HepG2 (cell line): ENCODE measurements at regions not wholly inside any gene's neighbourhood (a gene's known extent, or its start where the extent isn't known, plus 50 kb on each side); places are given as distances from the start of the nearest gene placed in this dataset.

ENCODE experiments used
- ATAC-seq: fragments of 200-7000 bp; cut with Tn5 transposase; 3 replicates; pipeline ENCODE4 v1.9.1; 2020; ENCODE audit warnings: mild to moderate bottlenecking, moderate library complexity
- BruUV-seq: library from RNA; stranded (reverse); fragments of 400-500 nt; replicated peaks from 2 replicates; lab custom pipeline; 2021; lab: Mats Ljungman, UMichigan
- CTCF ChIA-PET: fragments of 300-600 bp; formaldehyde crosslinking; extraction: SDS; loops from one replicate; lab custom pipeline; 2021; ENCODE audit warnings: low total read pairs, inconsistent platforms, low intra/inter-chr PET ratio; lab: Yijun Ruan, JAX
- POLR2A ChIA-PET: fragments of 350-600 bp; sonication (Branson Sonifier 250); formaldehyde crosslinking; loops from one replicate; lab custom pipeline; 2020; ENCODE audit warnings: antibody characterized with exemption, inconsistent platforms; lab: Yijun Ruan, JAX
- DNase-seq: peaks from one replicate; pipeline ENCODE4 v3.0.0-alpha.2; 2015; ENCODE audit warnings: low spot score
- FAIRE-seq: peaks from 3 replicates; lab custom pipeline; 2011; peaks lifted over from hg19 to GRCh38; lab: Jason Lieb, UNC
- H2AFZ ChIP-seq: one replicate; pipeline ENCODE4 v1.6.1; 2011; ENCODE audit warnings: low read length, inconsistent platforms
- H3K27ac ChIP-seq: fragments of 300-600 bp; 3 replicates; pipeline ENCODE4 v1.8.0; 2011; ENCODE audit warnings: mixed run types, mild to moderate bottlenecking, mixed read lengths, low read length, inconsistent platforms; ENCODE audit not compliant: insufficient read depth; ENCODE audit errors: extremely low read length
- H3K27me3 ChIP-seq, 2 experiments: fragments of 200-600 bp in 1 of 2; 2 replicates in 1 of 2; 3 replicates in 1 of 2; pipeline versions ENCODE4 v1.6.0 to v1.8.0; 2011; ENCODE audit warnings: low read length in 2 of 2, mild to moderate bottlenecking in 2 of 2, moderate library complexity in 2 of 2, inconsistent platforms in 1 of 2; ENCODE audit not compliant: insufficient read depth in 2 of 2, control insufficient read depth in 1 of 2
- H3K36me3 ChIP-seq, 2 experiments: fragments of 200-600 bp in 1 of 2; replicated peaks in 1 of 2; 2 replicates in 1 of 2; 3 replicates in 1 of 2; pipeline versions ENCODE4 v1.5.1 to v1.8.0; 2011; ENCODE audit warnings: low read length in 2 of 2, inconsistent platforms in 1 of 2; ENCODE audit not compliant: insufficient read depth in 2 of 2, control insufficient read depth in 1 of 2
- H3K4me1 ChIP-seq: 2 replicates; pipeline ENCODE4 v1.5.1; 2012; ENCODE audit warnings: low read length, inconsistent platforms; ENCODE audit not compliant: insufficient read depth
- H3K4me2 ChIP-seq: 2 replicates; pipeline ENCODE4 v1.6.0; 2011; ENCODE audit warnings: low read depth, low read length, inconsistent platforms
- H3K4me3 ChIP-seq, 3 experiments: fragments of 200-600 bp in 1 of 3; sonication (generic), shearing (Covaris generic) in 1 of 3; replicated peaks in 1 of 3; 2 replicates each; pipeline ENCODE4 v1.5.1; 2011 to 2016; ENCODE audit warnings: low read length in 3 of 3, inconsistent platforms in 2 of 3, low read depth in 2 of 3, mild to moderate bottlenecking in 2 of 3, control low read depth in 1 of 3, mixed read lengths in 1 of 3; ENCODE audit not compliant: insufficient read depth in 1 of 3
- H3K79me2 ChIP-seq: one replicate; pipeline ENCODE4 v1.6.1; 2011; ENCODE audit warnings: low read length, inconsistent platforms; ENCODE audit not compliant: insufficient read depth
- H3K9ac ChIP-seq: 2 replicates; pipeline ENCODE4 v1.6.0; 2011; ENCODE audit warnings: mild to moderate bottlenecking, low read depth, low read length, inconsistent platforms; ENCODE audit not compliant: insufficient read depth
- H3K9me3 ChIP-seq: 2 replicates; pipeline ENCODE4 v1.5.1; 2012; ENCODE audit warnings: mild to moderate bottlenecking, low read length
- H4K20me1 ChIP-seq: 2 replicates; pipeline ENCODE4 v1.6.0; 2011; ENCODE audit warnings: inconsistent platforms, mild to moderate bottlenecking, low read length, moderate library complexity; ENCODE audit not compliant: insufficient read depth
- ARID4A ChIP-seq: sonication (generic); formaldehyde crosslinking; IDR thresholded peaks from 2 replicates; pipeline ENCODE4 v1.5.0; 2020; ENCODE audit warnings: mild to moderate bottlenecking, missing genetic modification reagents, borderline replicate concordance
- CC2D1A ChIP-seq: sonication (generic); formaldehyde crosslinking; IDR thresholded peaks from 2 replicates; pipeline ENCODE4 v1.8.1; 2023; ENCODE audit warnings: mild to moderate bottlenecking, missing genetic modification reagents
- CCDC6 ChIP-seq: sonication (generic); formaldehyde crosslinking; IDR thresholded peaks from 2 replicates; pipeline ENCODE4 v1.8.1; 2022; ENCODE audit warnings: mild to moderate bottlenecking, missing genetic modification reagents, moderate library complexity
- EEA1 ChIP-seq: sonication (generic); formaldehyde crosslinking; IDR thresholded peaks from 2 replicates; pipeline ENCODE4 v1.5.1; 2020; ENCODE audit warnings: mild to moderate bottlenecking, missing genetic modification reagents, borderline replicate concordance
- ELF4 ChIP-seq: sonication (generic); formaldehyde crosslinking; IDR thresholded peaks from 2 replicates; pipeline ENCODE4 v1.5.0; 2020; ENCODE audit warnings: missing genetic modification reagents, mild to moderate bottlenecking, moderate library complexity, borderline replicate concordance
- HOXA3 ChIP-seq: sonication (generic); formaldehyde crosslinking; IDR thresholded peaks from 2 replicates; pipeline ENCODE4 v1.5.0; 2020; ENCODE audit warnings: missing genetic modification reagents
- KAT2B ChIP-seq: fragments of 150-350 bp; IDR thresholded peaks from 2 replicates; pipeline ENCODE4 v1.6.1; 2014; ENCODE audit warnings: low read depth, low read length, borderline replicate concordance
- MAFF ChIP-seq: IDR thresholded peaks from 2 replicates; pipeline ENCODE4 v1.6.1; 2011; ENCODE audit warnings: low read depth, low read length, improper control_type of control experiment
- MAFK ChIP-seq, 2 experiments: IDR thresholded peaks in 1 of 2; conservative IDR thresholded peaks in 1 of 2; 2 replicates each; pipeline ENCODE4 v1.6.1; 2011; ENCODE audit warnings: improper control_type of control experiment in 2 of 2, low read length in 2 of 2
- RNF2 ChIP-seq: fragments of 450-650 bp; conservative IDR thresholded peaks from 2 replicates; pipeline ENCODE4 v1.6.1; 2016; ENCODE audit warnings: low read depth
- SUZ12 ChIP-seq: fragments of 150-350 bp; IDR thresholded peaks from 2 replicates; pipeline ENCODE4 v1.6.1; 2014; ENCODE audit warnings: low read depth, low read length
- ZNF501 ChIP-seq: sonication (generic); formaldehyde crosslinking; IDR thresholded peaks from 2 replicates; pipeline ENCODE4 v1.5.1; 2020; ENCODE audit warnings: mild to moderate bottlenecking, moderate library complexity, missing genetic modification reagents
- ZNF530 ChIP-seq: sonication (generic); formaldehyde crosslinking; IDR thresholded peaks from 2 replicates; pipeline ENCODE4 v1.5.0; 2020; ENCODE audit warnings: low read depth, mild to moderate bottlenecking, missing genetic modification reagents
- WGBS: methylation state at CpG from one replicate; pipeline ENCODE4 v1.1.6; 2017; ENCODE audit warnings: low lambda C conversion rate; 5-methylcytosine and 5-hydroxymethylcytosine counted together
- in situ Hi-C: cut with HindIII; loops from 2 replicates; pipeline ENCODE4 v1.10.0; 2017; ENCODE audit warnings: low pct_unique_long_range_greater_than_20kb; ENCODE audit not compliant: extremely low pct_ligation_motif_present
- intact Hi-C: fragments of 100-400 bp; cut with micrococcal nuclease; formaldehyde crosslinking; loops from one replicate; pipeline ENCODE4 v1.10.0; 2022; ENCODE audit not compliant: unreplicated experiment

- TF ChIP-seq RNF2 (no peak), KAT2B (no peak), ARID4A (no peak), ELF4 (CRISPR knock-in tag) (no peak), EEA1 (no peak), ZNF501 (CRISPR knock-in tag) (no peak), ZNF530 (no peak), CC2D1A (CRISPR knock-in tag) (no peak), CCDC6 (CRISPR knock-in tag) (no peak), HOXA3 (CRISPR knock-in tag) (no peak)
These were observed 387.0 kb upstream of the KHDRBS2 start (continued) for GRCh38 chr6:62672989-62673388.

- Histone ChIP-seq H3K9ac (no peak overlapping the region), H3K4me2 (no peak overlapping the region), H3K27ac (no peak overlapping the region), H3K4me1 (no peaks in the 10 kb centered on the region), H4K20me1 (no peaks in the 10 kb centered on the region), H3K36me3 (no peaks in the 10 kb centered on the region), H3K79me2 (no peaks in the 10 kb centered on the region), H3K27me3 (no peaks in the 10 kb centered on the region), H3K9me3 (no peaks in the 10 kb centered on the region), H3K4me3 (no peak overlapping the region), H2AFZ (no peak overlapping the region)
- in situ Hi-C loops (no loop called here), intact Hi-C loops (no loop called here)
- WGBS = 3% methylated on average over 2 of the region's 2 CpGs
- POLR2A ChIA-PET = no interaction called here
- FAIRE-seq = no peak
- no peak for ATAC-seq
- CTCF ChIA-PET = no interaction called here
- no TSS peak for BruUV-seq
- TF ChIP-seq MAFK (conservative IDR thresholded peaks at IDR 0.05 in 1 of 2, IDR thresholded peaks at IDR 0.05 in 1 of 2; ENCODE audit: low read length in 2 of 2) (peak; percentile 82 to 93), MAFF (peak; percentile 78), SUZ12 (no peak)
- no peak for DNase-seq
These were observed 384.6 kb upstream of the KHDRBS2 start for GRCh38 chr6:62670490-62671223.
